ENCODE measurements at regions not wholly inside any gene's neighbourhood (a gene's known extent, or its start where the extent isn't known, plus 50 kb on each side); places are given as distances from the start of the nearest gene placed in this dataset.

GRCh38 chr2:111226876-111227700, 106.4 kb downstream of the BCL2L11 start:
- H3K9me3 ChIP-seq (ENCODE audit: control insufficient read depth in 4 of 4, insufficient read depth in 3 of 4, low read length in 3 of 4) = peaks cover 0 to 3% (median under 1%) of the 10 kb centered on the region in 4 donors
- ATAC-seq (ENCODE audit: insufficient read depth, low FRiP score) (no peak), DNase-seq (peak in 2 of 3 donors; percentile 15 to 26)
- no peak overlapping the region for H3K4me3 ChIP-seq
- 53 to 66% methylated on average over 6 of the region's 6 CpGs for WGBS, 2 donors
- no peak overlapping the region for H3K9ac ChIP-seq (ENCODE audit: insufficient read depth in 1 of 2, low read length in 2 of 2)
- H3K27me3 ChIP-seq (ENCODE audit: control insufficient read depth in 3 of 3, insufficient read depth in 3 of 3, low read length in 2 of 3) = no peaks in the 10 kb centered on the region
- H3K36me3 ChIP-seq (ENCODE audit: control insufficient read depth in 4 of 4, insufficient read depth in 4 of 4, low read length in 4 of 4) = peaks cover 0 to 1% (median 0%) of the 10 kb centered on the region in 4 donors
- TF ChIP-seq CTCF (IDR thresholded peaks at IDR 0.05; ENCODE audit: control extremely low read depth, extremely low read depth) = no peak
- no peak overlapping the region for H3K27ac ChIP-seq (ENCODE audit: low read depth in 1 of 2, low read length in 1 of 2)
- no peaks in the 10 kb centered on the region for H3K4me1 ChIP-seq (ENCODE audit: control insufficient read depth in 5 of 5, insufficient read depth in 5 of 5, low read length in 5 of 5)

- no peak overlapping the region for H3K27ac ChIP-seq (ENCODE audit: low read depth in 1 of 2, low read length in 1 of 2)
- peaks cover 0 to 3% (median 0%) of the 10 kb centered on the region in 4 donors for H3K36me3 ChIP-seq (ENCODE audit: control insufficient read depth in 4 of 4, insufficient read depth in 4 of 4, low read length in 4 of 4)
- no peak overlapping the region for H3K9ac ChIP-seq (ENCODE audit: insufficient read depth in 1 of 2, low read length in 2 of 2)
- peak in 1 of 3 donors; percentile 11 for DNase-seq
- H3K27me3 ChIP-seq (ENCODE audit: control insufficient read depth in 3 of 3, insufficient read depth in 3 of 3, low read length in 2 of 3) = no peaks in the 10 kb centered on the region
- no peak overlapping the region for H3K4me3 ChIP-seq
- no peak for TF ChIP-seq CTCF (IDR thresholded peaks at IDR 0.05; ENCODE audit: control extremely low read depth, extremely low read depth)
- peaks cover 0 to 3% (median under 1%) of the 10 kb centered on the region in 4 donors for H3K9me3 ChIP-seq (ENCODE audit: control insufficient read depth in 4 of 4, insufficient read depth in 3 of 4, low read length in 3 of 4)
- WGBS, 2 donors = 82 to 89% methylated on average over 6 of the region's 6 CpGs
- no peak for ATAC-seq (ENCODE audit: insufficient read depth, low FRiP score)
- no peaks in the 10 kb centered on the region for H3K4me1 ChIP-seq (ENCODE audit: control insufficient read depth in 5 of 5, insufficient read depth in 5 of 5, low read length in 5 of 5)
These were observed 107.0 kb downstream of the BCL2L11 start for GRCh38 chr2:111227716-111228141.

- TF ChIP-seq CTCF (IDR thresholded peaks at IDR 0.05; ENCODE audit: control extremely low read depth, extremely low read depth) = no peak
- Histone ChIP-seq H3K9me3 (ENCODE audit: control insufficient read depth in 4 of 4, insufficient read depth in 3 of 4, low read length in 3 of 4) (peaks cover 0 to 3% (median 0%) of the 10 kb centered on the region in 4 donors), H3K36me3 (ENCODE audit: control insufficient read depth in 4 of 4, insufficient read depth in 4 of 4, low read length in 4 of 4) (peaks cover 0 to 3% (median 0%) of the 10 kb centered on the region in 4 donors), H3K27ac (ENCODE audit: low read depth in 1 of 2, low read length in 1 of 2) (no peak overlapping the region), H3K9ac (ENCODE audit: insufficient read depth in 1 of 2, low read length in 2 of 2) (no peak overlapping the region), H3K4me1 (ENCODE audit: control insufficient read depth in 5 of 5, insufficient read depth in 5 of 5, low read length in 5 of 5) (peaks cover 0 to 1% (median 0%) of the 10 kb centered on the region in 5 donors), H3K27me3 (ENCODE audit: control insufficient read depth in 3 of 3, insufficient read depth in 3 of 3, low read length in 2 of 3) (no peaks in the 10 kb centered on the region), H3K4me3 (no peak overlapping the region)
- no peak for DNase-seq
- WGBS, 2 donors = 89 to 96% methylated on average over 7 of the region's 7 CpGs
- no peak for ATAC-seq (ENCODE audit: insufficient read depth, low FRiP score)
These were observed 111.0 kb downstream of the BCL2L11 start for GRCh38 chr2:111231532-111232252.

Measured in lung (tissue), 11 donors.